GM10266 (cell line): ENCODE measurements at regions not wholly inside any gene's neighbourhood (a gene's known extent, or its start where the extent isn't known, plus 50 kb on each side); places are given as distances from the start of the nearest gene placed in this dataset.
"Not testable (repeated sequence)": the region's sequence is repeated elsewhere in the genome, so short reads cannot be mapped to it uniquely, and the experiment has no call there.

Experiments used
- DNase-seq: peaks from one replicate; pipeline ENCODE4 v3.0.0; 2012; ENCODE audit errors: extremely low spot score
- TF ChIP-seq, protein P1 (sequence below): IDR thresholded peaks from 2 replicates; pipeline ENCODE4 v1.5.1; 2012; ENCODE audit warnings: mild to moderate bottlenecking, low read depth; ENCODE audit not compliant: control insufficient read depth, insufficient read depth; ENCODE audit errors: missing control alignments

GRCh38 chr5:82975396-82975795, 101.8 kb downstream of the TMEM167A start:
- no peak for DNase-seq
- TF ChIP-seq, protein P1, sequence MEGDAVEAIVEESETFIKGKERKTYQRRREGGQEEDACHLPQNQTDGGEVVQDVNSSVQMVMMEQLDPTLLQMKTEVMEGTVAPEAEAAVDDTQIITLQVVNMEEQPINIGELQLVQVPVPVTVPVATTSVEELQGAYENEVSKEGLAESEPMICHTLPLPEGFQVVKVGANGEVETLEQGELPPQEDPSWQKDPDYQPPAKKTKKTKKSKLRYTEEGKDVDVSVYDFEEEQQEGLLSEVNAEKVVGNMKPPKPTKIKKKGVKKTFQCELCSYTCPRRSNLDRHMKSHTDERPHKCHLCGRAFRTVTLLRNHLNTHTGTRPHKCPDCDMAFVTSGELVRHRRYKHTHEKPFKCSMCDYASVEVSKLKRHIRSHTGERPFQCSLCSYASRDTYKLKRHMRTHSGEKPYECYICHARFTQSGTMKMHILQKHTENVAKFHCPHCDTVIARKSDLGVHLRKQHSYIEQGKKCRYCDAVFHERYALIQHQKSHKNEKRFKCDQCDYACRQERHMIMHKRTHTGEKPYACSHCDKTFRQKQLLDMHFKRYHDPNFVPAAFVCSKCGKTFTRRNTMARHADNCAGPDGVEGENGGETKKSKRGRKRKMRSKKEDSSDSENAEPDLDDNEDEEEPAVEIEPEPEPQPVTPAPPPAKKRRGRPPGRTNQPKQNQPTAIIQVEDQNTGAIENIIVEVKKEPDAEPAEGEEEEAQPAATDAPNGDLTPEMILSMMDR, result no peak

- not testable (repeated sequence) for DNase-seq
These were observed 102.8 kb downstream of the TMEM167A start for GRCh38 chr5:82974346-82974745.

- TF ChIP-seq, protein P1, result no peak
- DNase-seq, result no peak
These were observed 105.3 kb downstream of the TMEM167A start for GRCh38 chr5:82971901-82972300.

DNA sequence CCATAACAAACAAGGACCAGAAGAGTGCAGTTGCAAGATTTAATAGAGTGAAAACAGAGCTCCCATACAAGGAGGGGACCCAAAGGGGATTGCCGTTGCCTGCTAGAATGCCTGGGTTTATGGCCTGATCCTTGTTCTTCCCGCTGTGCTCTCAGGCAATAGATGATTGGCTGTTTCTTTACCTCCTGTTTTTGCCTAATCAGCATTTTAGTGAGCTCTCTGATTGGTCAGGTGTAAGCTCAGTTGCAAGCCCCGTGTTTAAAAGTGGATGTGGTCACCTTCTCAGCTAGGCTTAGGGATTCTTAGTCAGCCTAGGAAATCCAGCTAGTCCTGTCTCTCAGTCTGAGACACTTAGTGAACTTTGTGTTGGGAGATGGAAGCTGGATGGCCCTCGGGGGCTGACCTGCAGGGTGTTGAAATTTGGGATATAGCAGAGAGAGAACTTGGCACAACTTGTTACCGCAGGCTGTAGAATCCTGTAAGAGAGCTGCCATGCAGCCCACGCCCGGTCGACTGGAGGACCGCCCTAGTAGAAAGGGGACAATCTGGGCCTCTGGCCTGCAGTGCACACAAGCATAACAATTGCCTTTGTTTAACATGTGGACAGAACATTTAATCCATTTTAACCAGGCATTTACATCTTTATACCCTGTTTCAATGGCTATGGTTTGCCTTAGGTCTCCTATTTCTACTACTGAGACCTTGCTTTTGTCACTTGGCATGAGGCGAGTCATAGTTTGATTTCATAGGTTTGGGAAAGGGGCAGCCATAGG, 106.0 kb downstream of the TMEM167A start:
- not testable (repeated sequence) for DNase-seq

DNA sequence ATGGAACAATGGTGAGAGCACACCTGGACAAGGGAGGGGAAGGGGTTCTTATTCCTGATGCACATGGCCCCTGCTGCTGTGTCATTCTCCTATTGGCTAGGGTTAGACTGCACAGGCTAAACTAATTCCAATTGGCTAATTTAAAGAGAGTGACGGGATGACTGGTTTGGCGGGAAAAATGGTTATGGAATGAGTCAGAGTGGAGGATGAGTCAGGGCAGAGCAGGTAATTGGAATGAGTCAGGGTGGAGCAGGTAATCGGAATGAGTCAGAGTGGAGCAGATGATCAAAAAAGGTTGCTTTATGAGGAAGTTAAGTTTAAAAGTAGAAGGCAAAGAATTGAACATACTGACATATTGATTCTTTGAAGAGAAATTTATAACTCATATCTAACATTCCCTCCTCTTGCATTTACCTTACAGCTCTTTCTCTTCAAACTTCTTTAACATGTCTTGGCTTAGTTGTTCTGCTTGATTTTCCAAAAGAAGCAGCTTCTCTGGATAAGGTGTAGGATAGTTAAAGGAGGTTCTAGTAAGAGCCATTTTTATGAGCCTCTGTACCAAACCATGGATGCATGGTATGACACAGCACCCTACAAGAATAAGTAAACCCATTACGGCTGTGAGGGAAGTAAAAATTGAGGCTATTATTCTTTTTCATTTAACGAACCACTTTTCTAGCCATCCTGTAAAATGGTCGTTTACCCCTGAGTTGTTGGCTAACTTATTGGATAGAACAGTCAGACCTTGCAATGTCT, 107.8 kb downstream of the TMEM167A start:
- not testable (repeated sequence) for DNase-seq

GRCh38 chr5:82967072-82967471, 110.1 kb downstream of the TMEM167A start:
- TF ChIP-seq, protein P1, result no peak
- DNase-seq, result no peak

DNA sequence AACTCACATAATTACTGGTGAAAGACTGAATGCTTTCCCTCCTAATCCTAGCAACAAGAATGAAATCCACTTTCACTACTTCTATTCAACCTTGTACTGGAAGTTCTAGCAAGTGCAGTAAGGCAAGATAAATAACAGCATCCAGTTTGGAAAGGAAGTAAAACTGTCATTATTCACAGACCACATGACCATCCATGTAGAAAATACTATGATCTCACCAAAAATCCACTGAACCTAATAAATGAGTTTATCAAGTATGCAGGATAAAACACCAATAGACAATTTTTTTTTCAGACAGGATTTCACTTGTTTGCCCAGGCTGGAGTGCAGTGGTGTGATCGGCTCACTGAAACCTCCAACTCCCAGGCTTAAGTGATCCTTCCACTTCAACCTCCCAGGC, 117.7 kb downstream of the TMEM167A start:
- TF ChIP-seq, protein P1, result no peak

GRCh38 chr5:82956600-82956999, 120.6 kb downstream of the TMEM167A start:
- TF ChIP-seq, protein P1, result no peak

More for the DNA sequence above, 117.7 kb downstream of the TMEM167A start:
- DNase-seq, result no peak

More at GRCh38 chr5:82956600-82956999, 120.6 kb downstream of the TMEM167A start:
- no peak for DNase-seq
